ENCODE measurements at regions not wholly inside any gene's neighbourhood (a gene's known extent, or its start where the extent isn't known, plus 50 kb on each side); places are given as distances from the start of the nearest gene placed in this dataset.

DNA sequence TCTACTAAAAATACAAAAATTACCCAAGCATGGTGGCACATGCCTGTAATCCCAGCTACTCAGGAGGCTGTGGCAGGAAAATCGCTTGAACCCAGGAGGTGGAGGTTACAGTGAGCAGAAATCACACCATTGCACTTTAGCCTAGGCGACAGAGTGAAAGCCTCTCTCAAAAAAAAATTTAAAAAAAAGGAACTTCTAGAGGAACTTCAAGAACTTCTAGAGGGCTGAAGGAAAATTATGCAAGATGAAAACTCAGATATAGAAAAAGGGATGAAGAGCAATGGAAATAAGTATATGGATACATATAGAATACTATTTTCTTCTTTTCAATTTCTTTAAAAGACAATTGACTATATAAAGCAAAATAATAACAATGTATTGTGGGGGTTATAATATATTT, 51.2 kb upstream of the PRR5 start:
- no peak for DNase-seq (ENCODE audit: low read depth)
- no peak overlapping the region for H3K4me3 ChIP-seq (ENCODE audit: low read length)
- TF ChIP-seq, protein P1, sequence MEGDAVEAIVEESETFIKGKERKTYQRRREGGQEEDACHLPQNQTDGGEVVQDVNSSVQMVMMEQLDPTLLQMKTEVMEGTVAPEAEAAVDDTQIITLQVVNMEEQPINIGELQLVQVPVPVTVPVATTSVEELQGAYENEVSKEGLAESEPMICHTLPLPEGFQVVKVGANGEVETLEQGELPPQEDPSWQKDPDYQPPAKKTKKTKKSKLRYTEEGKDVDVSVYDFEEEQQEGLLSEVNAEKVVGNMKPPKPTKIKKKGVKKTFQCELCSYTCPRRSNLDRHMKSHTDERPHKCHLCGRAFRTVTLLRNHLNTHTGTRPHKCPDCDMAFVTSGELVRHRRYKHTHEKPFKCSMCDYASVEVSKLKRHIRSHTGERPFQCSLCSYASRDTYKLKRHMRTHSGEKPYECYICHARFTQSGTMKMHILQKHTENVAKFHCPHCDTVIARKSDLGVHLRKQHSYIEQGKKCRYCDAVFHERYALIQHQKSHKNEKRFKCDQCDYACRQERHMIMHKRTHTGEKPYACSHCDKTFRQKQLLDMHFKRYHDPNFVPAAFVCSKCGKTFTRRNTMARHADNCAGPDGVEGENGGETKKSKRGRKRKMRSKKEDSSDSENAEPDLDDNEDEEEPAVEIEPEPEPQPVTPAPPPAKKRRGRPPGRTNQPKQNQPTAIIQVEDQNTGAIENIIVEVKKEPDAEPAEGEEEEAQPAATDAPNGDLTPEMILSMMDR (conservative IDR thresholded peaks at IDR 0.05; ENCODE audit: low read length): no peak

DNA sequence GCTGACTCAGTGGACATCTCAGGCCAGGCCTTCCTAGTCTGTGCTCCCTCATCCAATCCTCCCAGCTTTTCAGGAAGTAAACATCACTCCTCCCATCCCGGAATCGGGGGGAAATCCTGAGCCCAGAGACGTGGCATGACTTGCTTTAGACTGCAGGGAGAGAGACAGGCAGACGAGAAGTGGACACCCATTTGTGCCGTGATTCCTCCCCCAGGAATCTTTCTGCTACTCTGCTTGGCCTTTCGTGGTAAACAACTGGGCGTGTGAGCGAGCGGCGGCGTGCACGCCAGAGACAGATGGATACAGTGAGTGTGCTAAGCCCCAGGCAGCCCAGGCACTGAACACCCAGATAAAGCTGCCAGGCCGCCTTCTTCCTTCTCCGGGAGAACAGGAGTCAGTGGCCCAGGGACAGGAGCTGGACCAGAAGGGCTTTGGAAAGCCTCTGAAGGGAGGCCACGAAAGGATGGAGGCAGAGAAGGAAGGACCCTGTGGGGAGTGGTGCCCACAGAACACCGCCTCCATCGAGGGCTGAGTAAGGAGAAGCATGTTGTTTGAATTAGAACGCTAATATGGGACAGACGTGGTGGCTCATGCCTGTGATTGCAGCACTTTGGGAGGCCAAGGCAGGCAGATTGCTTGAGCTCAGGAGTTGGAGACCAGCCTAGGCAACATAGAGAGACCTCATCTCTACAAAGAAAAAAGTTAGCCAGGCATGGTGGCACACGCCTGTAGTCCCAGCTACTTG, 53.0 kb upstream of the PRR5 start:
- peak overlapping the region; percentile 26 for H3K4me3 ChIP-seq (ENCODE audit: low read length)
- DNase-seq (ENCODE audit: low read depth): peak; percentile 99
- TF ChIP-seq, protein P1 (conservative IDR thresholded peaks at IDR 0.05; ENCODE audit: low read length): no peak

DNA sequence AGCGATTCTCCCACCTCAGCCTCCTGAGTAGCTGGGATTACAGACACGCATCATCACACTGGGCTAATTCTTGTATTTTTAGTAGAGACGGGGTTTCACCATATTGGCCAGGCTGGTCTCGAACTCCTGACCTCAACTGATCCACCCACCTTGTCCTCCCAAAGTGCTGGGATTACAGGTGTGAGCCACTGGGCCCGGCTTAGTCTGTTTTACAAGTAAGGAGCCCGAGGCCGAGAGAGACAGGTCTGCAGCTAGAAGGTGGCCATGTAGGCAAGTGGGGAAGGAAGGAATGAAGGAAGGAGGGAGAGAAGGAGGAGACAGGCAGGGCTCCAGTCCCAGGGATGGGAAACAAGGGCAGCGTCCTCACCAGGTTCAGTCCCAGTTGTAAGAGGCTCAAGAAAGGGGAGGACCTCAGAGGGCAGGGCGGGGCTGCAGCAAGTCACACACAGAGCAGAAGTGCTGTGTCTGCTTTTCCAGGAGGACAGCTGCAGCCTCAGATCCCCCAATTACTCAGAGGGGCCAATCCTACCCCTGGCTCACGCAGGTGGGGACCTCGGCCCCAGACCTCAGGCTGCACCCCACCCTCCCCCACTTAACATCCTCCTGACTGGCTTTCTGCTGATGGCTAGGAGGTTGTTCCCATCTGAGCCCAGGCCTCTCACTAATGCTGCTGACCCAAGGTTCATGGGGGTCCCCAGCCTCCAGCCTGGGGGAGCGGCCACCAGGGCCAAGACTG, 53.8 kb upstream of the PRR5 start:
- peak; percentile 79 for DNase-seq (ENCODE audit: low read depth)
- TF ChIP-seq, protein P1 (conservative IDR thresholded peaks at IDR 0.05; ENCODE audit: low read length): no peak

DNA sequence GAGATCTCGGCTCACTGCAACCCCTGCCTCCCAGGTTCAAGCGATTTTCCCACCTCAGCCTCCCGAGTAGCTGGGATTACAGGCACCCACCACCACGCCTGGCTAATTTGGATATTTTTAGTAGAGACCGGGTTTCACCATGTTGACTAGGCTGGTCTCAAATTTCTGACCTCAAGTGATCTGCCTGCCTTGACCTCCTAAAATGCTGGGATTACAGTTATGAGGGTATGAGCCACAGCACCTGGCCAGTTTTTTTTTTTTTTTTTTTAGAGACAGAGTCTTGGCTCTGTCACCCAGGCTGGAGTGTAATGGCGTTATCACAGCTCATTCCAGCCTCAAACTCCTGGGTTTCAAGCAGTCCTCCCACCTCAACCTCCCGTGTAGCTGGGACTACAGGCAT, 54.9 kb upstream of the PRR5 start:
- TF ChIP-seq, protein P1 (conservative IDR thresholded peaks at IDR 0.05; ENCODE audit: low read length): no peak
- H3K4me3 ChIP-seq (ENCODE audit: low read length): no peak overlapping the region
- DNase-seq (ENCODE audit: low read depth): no peak

More for the DNA sequence above, 53.8 kb upstream of the PRR5 start:
- H3K4me3 ChIP-seq (ENCODE audit: low read length): peak overlapping the region; percentile 24

DNA sequence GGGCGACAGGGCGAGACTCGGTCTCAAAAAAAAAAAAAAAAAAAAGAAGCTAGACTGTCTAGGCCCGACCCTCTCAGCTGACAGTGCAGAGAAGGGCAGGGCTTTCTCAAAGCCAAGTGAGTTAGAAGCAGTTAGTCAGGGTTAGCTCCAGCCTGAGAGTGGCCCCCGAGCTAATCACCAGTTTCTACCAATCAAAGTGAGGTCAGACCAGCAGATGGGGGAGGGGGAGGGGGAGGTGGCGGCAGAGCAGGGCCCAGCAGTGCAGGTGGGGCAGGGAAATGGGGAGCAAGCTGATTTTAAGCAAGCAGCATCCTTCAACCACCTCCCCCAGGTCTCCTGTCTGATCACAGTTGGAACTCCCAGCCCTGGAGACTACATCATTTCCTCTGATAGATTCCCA, 55.3 kb upstream of the PRR5 start:
- no peak for DNase-seq (ENCODE audit: low read depth)
- H3K4me3 ChIP-seq (ENCODE audit: low read length): no peak overlapping the region
- TF ChIP-seq, protein P1 (conservative IDR thresholded peaks at IDR 0.05; ENCODE audit: low read length): no peak

DNA sequence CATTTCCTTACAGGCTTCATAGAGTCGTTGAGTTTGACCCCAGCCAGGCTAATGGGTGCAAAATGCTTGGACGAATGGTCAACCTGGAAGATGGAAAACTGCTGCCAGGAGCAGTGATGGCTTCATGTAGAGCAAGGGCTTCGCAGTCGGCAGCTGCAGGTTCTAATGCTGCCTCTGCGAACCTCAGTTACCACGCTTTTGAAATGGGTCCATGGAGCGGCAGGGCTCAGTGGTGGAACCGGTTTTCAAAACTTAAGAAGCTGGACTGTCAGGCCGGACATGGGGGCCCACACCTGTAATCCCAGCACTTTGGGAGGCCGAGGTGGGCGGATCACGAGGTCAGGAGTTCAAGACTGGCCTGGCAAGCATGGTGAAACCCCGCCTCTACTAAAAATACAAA, 55.9 kb upstream of the PRR5 start:
- TF ChIP-seq, protein P1 (conservative IDR thresholded peaks at IDR 0.05; ENCODE audit: low read length): no peak
- DNase-seq (ENCODE audit: low read depth): no peak
- H3K4me3 ChIP-seq (ENCODE audit: low read length): no peak overlapping the region

DNA sequence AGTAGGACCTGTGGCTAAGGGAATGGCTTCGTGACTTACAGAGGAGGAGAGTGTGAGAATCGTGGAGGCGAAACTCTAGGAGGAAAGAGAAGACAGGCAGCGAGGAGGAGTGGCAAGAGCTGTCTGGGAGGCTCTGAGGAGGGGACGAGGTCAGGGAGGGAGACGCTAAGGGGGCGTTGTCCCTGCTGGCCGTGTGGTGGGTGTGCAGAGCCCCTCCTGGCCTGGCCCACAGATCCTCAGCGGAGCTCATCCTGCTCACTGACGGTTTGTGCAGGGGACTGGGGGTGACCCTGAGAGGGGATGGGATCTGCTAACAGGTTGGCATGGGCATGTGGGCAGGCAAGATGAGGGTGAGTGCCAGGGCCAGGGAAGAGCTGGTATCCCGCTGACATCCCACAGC, 56.5 kb upstream of the PRR5 start:
- H3K4me3 ChIP-seq (ENCODE audit: low read length): no peak overlapping the region
- TF ChIP-seq, protein P1 (conservative IDR thresholded peaks at IDR 0.05; ENCODE audit: low read length): no peak
- DNase-seq (ENCODE audit: low read depth): no peak

Data from AG10803 (cell line).